K562 (cell line): ENCODE measurements at regions not wholly inside any gene's neighbourhood (a gene's known extent, or its start where the extent isn't known, plus 50 kb on each side); places are given as distances from the start of the nearest gene placed in this dataset.
A peak's percentile ranks its signal among the peaks of the same experiment; 100 is the strongest.

Source experiments
- ATAC-seq: fragments of 200-7000 bp; cut with Tn5 transposase; 3 replicates; pipeline ENCODE4 v1.9.1; 2020; ENCODE audit warnings: moderate library complexity
- BruUV-seq: library from RNA; stranded (reverse); fragments of 400-500 nt; replicated peaks from 2 replicates; lab custom pipeline; 2021; lab: Mats Ljungman, UMichigan
- CTCF ChIA-PET: fragments of 300-600 bp; formaldehyde crosslinking; extraction: SDS; loops from one replicate; lab custom pipeline; 2021; ENCODE audit warnings: low intra/inter-chr PET ratio; lab: Yijun Ruan, JAX
- POLR2A ChIA-PET: fragments of 300-600, 350-650 bp; sonication (Branson Sonifier 250); formaldehyde crosslinking; extraction: SDS; loops from one replicate; lab custom pipeline; 2021; ENCODE audit warnings: antibody characterized with exemption, inconsistent platforms; lab: Yijun Ruan, JAX
- DNase-seq, 4 experiments: peaks; one replicate each; pipeline versions ENCODE4 v3.0.0 to v3.0.0-alpha.2; 2011 to 2018; ENCODE audit warnings: low spot score in 3 of 4, mixed read lengths in 3 of 4; ENCODE audit errors: extremely low read depth in 1 of 4
- FAIRE-seq: peaks from 2 replicates; lab custom pipeline; 2011; peaks lifted over from hg19 to GRCh38; lab: Jason Lieb, UNC
- H2AFZ ChIP-seq: 2 replicates; pipeline ENCODE4 v1.6.0; 2011; ENCODE audit warnings: low read depth, low read length, control low read depth, inconsistent platforms
- H3K27ac ChIP-seq: fragments of 200-600 bp; 3 replicates; pipeline ENCODE4 v1.8.0; 2011; ENCODE audit warnings: low read depth, mild to moderate bottlenecking, control low read depth, inconsistent platforms, low read length, moderate library complexity, mixed read lengths; ENCODE audit errors: extremely low read depth
- H3K27me3 ChIP-seq, 2 experiments: fragments of 300-600 bp in 1 of 2; 2 replicates in 1 of 2; 3 replicates in 1 of 2; pipeline versions ENCODE4 v1.6.0 to v1.8.0; 2011; ENCODE audit warnings: inconsistent platforms in 2 of 2, low read length in 2 of 2, mild to moderate bottlenecking in 1 of 2, mixed read lengths in 1 of 2, moderate library complexity in 1 of 2; ENCODE audit not compliant: control insufficient read depth in 2 of 2, insufficient read depth in 2 of 2
- H3K36me3 ChIP-seq: fragments of 300-600 bp; 3 replicates; pipeline ENCODE4 v1.8.0; 2011; ENCODE audit warnings: mild to moderate bottlenecking, low read length, inconsistent platforms; ENCODE audit not compliant: control insufficient read depth, insufficient read depth
- H3K4me1 ChIP-seq, 2 experiments: fragments of 200-600 bp in 1 of 2; replicated peaks in 1 of 2; 2 replicates in 1 of 2; 3 replicates in 1 of 2; pipeline versions ENCODE4 v1.5.1 to v1.8.0; 2011; ENCODE audit warnings: inconsistent platforms in 2 of 2, low read length in 2 of 2, mild to moderate bottlenecking in 1 of 2, mixed read lengths in 1 of 2, moderate library complexity in 1 of 2; ENCODE audit not compliant: control insufficient read depth in 2 of 2, insufficient read depth in 2 of 2
- H3K4me2 ChIP-seq: 2 replicates; pipeline ENCODE4 v1.6.1; 2011; ENCODE audit warnings: low read length, control low read depth, inconsistent platforms, mixed read lengths; ENCODE audit not compliant: insufficient read depth
- H3K4me3 ChIP-seq: fragments of 200-600 bp; sonication (generic), shearing (Covaris generic); 2 replicates; pipeline ENCODE4 v1.5.1; 2016; ENCODE audit warnings: control low read depth, inconsistent platforms
- H3K79me2 ChIP-seq: fragments of 200-600 bp; 3 replicates; pipeline ENCODE4 v1.8.0; 2011; ENCODE audit warnings: low read length, inconsistent platforms; ENCODE audit not compliant: control insufficient read depth, insufficient read depth
- H3K9ac ChIP-seq, 2 experiments: 2 replicates each; pipeline versions ENCODE4 v1.6.0 to v1.6.1; 2011; ENCODE audit warnings: low read depth in 2 of 2, low read length in 2 of 2, control low read depth in 1 of 2, inconsistent platforms in 1 of 2, mild to moderate bottlenecking in 1 of 2, mixed read lengths in 1 of 2; ENCODE audit not compliant: insufficient read depth in 1 of 2
- H3K9me1 ChIP-seq: one replicate; pipeline ENCODE4 v1.6.0; 2011; ENCODE audit warnings: inconsistent platforms, mild to moderate bottlenecking, low read length, moderate library complexity; ENCODE audit not compliant: control insufficient read depth, insufficient read depth
- H3K9me3 ChIP-seq: replicated peaks from 2 replicates; pipeline ENCODE4 v1.5.1; 2011; ENCODE audit warnings: low read depth, low read length, inconsistent platforms; ENCODE audit not compliant: control insufficient read depth, insufficient read depth
- H4K20me1 ChIP-seq: replicated peaks from 2 replicates; pipeline ENCODE4 v1.6.1; 2011; ENCODE audit warnings: low read length, inconsistent platforms, mixed read lengths; ENCODE audit not compliant: control insufficient read depth, insufficient read depth
- BCL6 ChIP-seq: fragments of 250-450 bp; sonication (Bioruptor Pico); IDR thresholded peaks from 2 replicates; pipeline ENCODE4 v1.4.0; 2020
- CTBP1 ChIP-seq: fragments of 450-650 bp; IDR thresholded peaks from 2 replicates; pipeline ENCODE4 v1.6.1; 2016; ENCODE audit warnings: borderline replicate concordance
- EP300 ChIP-seq: IDR thresholded peaks from 2 replicates; pipeline ENCODE4 v1.6.1; 2012; ENCODE audit warnings: low read length, improper control_type of control experiment
- JUND ChIP-seq, 2 experiments: IDR thresholded peaks; 2 replicates in 1 of 2; 3 replicates in 1 of 2; pipeline ENCODE4 v1.6.1; 2011; ENCODE audit warnings: borderline replicate concordance in 2 of 2, low read depth in 2 of 2, low read length in 2 of 2, improper control_type of control experiment in 1 of 2, missing biosample characterization in 1 of 2, missing genetic modification characterization in 1 of 2, missing genetic modification reagents in 1 of 2
- POLR2B ChIP-seq: fragments of 450-650 bp; IDR thresholded peaks from 2 replicates; pipeline ENCODE4 v1.6.1; 2018; ENCODE audit warnings: low read depth; ENCODE audit not compliant: partially characterized antibody
- RBBP5 ChIP-seq: fragments of 200-600 bp; sonication (generic); IDR thresholded peaks from 2 replicates; pipeline ENCODE4 v1.6.1; 2012; ENCODE audit warnings: borderline replicate concordance, mild to moderate bottlenecking, low read length, control low read depth, inconsistent platforms; ENCODE audit not compliant: insufficient read depth, poor library complexity, severe bottlenecking
- SIX5 ChIP-seq, 2 experiments: IDR thresholded peaks; 2 replicates each; pipeline ENCODE4 v1.6.1; 2011; ENCODE audit warnings: low read length in 2 of 2, borderline replicate concordance in 1 of 2, low read depth in 1 of 2, mild to moderate bottlenecking in 1 of 2, moderate library complexity in 1 of 2; ENCODE audit not compliant: insufficient read depth in 1 of 2
- TEAD4 ChIP-seq, 2 experiments: sonication (generic) in 1 of 2; formaldehyde crosslinking in 1 of 2; IDR thresholded peaks; 2 replicates each; pipeline versions ENCODE4 v1.6.1 to v1.8.0; 2012 to 2022; ENCODE audit warnings: borderline replicate concordance in 1 of 2, inconsistent platforms in 1 of 2, low read length in 1 of 2, mild to moderate bottlenecking in 1 of 2, missing genetic modification reagents in 1 of 2
- ZBTB26 ChIP-seq: fragments of 450-650 bp; formaldehyde crosslinking; IDR thresholded peaks from 2 replicates; pipeline ENCODE4 v1.4.0; 2022; ENCODE audit warnings: missing genetic modification characterization
- ZNF134 ChIP-seq: fragments of 250-450 bp; sonication (Bioruptor Pico); conservative IDR thresholded peaks from 2 replicates; pipeline ENCODE4 v1.4.0; 2020
- WGBS: fragments of 100-300 bp; shearing (Covaris generic); methylation state at CpG from one replicate; pipeline ENCODE4 v1.1.6; 2016; ENCODE audit warnings: low coverage, mixed read lengths; ENCODE audit not compliant: insufficient coverage; ENCODE audit errors: missing lambda C conversion rate; 5-methylcytosine and 5-hydroxymethylcytosine counted together
- in situ Hi-C: fragments of 300-500 bp; cut with MboI; formaldehyde crosslinking; loops from 4 replicates; pipeline ENCODE4 v1.15.0; 2018; ENCODE audit warnings: inconsistent platforms, mixed read lengths
- intact Hi-C: fragments of 100-400 bp; cut with micrococcal nuclease; formaldehyde crosslinking; loops from 2 replicates; pipeline ENCODE4 v1.14.2; 2022

GRCh38 chr2:145807968-145808367 lies 1288.0 kb upstream of the ZEB2 start (continued):
- TF ChIP-seq JUND (IDR thresholded peaks at IDR 0.05; ENCODE audit: borderline replicate concordance, low read depth, low read length), result peak; percentile 52; the same call in 1 of the 2 replicates
- TF ChIP-seq JUND (tag; IDR thresholded peaks at IDR 0.05; ENCODE audit: borderline replicate concordance, low read depth, low read length), result no peak; the same call in 1 of the 3 replicates
- TF ChIP-seq ZBTB26 (CRISPR knock-in tag), result no peak
- TF ChIP-seq EP300, result 0 out of 2 replicates have a peak, but pooled peaks have one; percentile 27

- intact Hi-C loops, result no loop called here
- no TSS peak for BruUV-seq
- POLR2A ChIA-PET, result no interaction called here
Measured at GRCh38 chr2:145807554-145807953, 1287.6 kb upstream of the ZEB2 start.

More at GRCh38 chr2:145807554-145807953, 1287.6 kb upstream of the ZEB2 start:
- no peaks in the 10 kb centered on the region for H3K27me3 ChIP-seq
- H3K36me3 ChIP-seq, result no peaks in the 10 kb centered on the region
- in situ Hi-C loops, result no loop called here
- no peak overlapping the region for H3K4me2 ChIP-seq
- no peaks in the 10 kb centered on the region for H3K79me2 ChIP-seq
- FAIRE-seq (no peak), ATAC-seq (no peak), DNase-seq (no peak)
- no peaks in the 10 kb centered on the region for H3K9me1 ChIP-seq
- H3K27ac ChIP-seq, result no peak overlapping the region
- no peak overlapping the region for H3K9ac ChIP-seq
- no peaks in the 10 kb centered on the region for H3K9me3 ChIP-seq
- WGBS, result 32% methylated on average over 3 of the region's 3 CpGs
- no peaks in the 10 kb centered on the region for H4K20me1 ChIP-seq
- peaks cover 0 to 17% of the 10 kb centered on the region in 2 experiments; a peak in 2 of 5 replicates for H3K4me1 ChIP-seq
- TF ChIP-seq POLR2B (no peak), BCL6 (CRISPR knock-in tag) (no peak), CTBP1 (no peak), RBBP5 (no peak), TEAD4 (IDR thresholded peaks at IDR 0.05; ENCODE audit: low read length) (no peak), TEAD4 (CRISPR knock-in tag; IDR thresholded peaks at IDR 0.05; ENCODE audit: borderline replicate concordance) (no peak), SIX5 (IDR thresholded peaks at IDR 0.05; ENCODE audit: borderline replicate concordance in 1 of 2, insufficient read depth in 1 of 2, low read depth in 1 of 2, low read length in 2 of 2) (no peak), ZNF134 (CRISPR knock-in tag) (no peak)
- H3K4me3 ChIP-seq, result no peak overlapping the region
- H2AFZ ChIP-seq, result no peak overlapping the region
- CTCF ChIA-PET, result no interaction called here
